GM12872 (cell line): ENCODE measurements at regions not wholly inside any gene's neighbourhood (a gene's known extent, or its start where the extent isn't known, plus 50 kb on each side); places are given as distances from the start of the nearest gene placed in this dataset.

Experiments
- TF ChIP-seq, protein P1 (sequence below): IDR thresholded peaks from 3 replicates; pipeline ENCODE4 v1.5.1; 2011; ENCODE audit warnings: low read depth, mild to moderate bottlenecking, low read length, moderate library complexity; ENCODE audit not compliant: insufficient read depth

DNA sequence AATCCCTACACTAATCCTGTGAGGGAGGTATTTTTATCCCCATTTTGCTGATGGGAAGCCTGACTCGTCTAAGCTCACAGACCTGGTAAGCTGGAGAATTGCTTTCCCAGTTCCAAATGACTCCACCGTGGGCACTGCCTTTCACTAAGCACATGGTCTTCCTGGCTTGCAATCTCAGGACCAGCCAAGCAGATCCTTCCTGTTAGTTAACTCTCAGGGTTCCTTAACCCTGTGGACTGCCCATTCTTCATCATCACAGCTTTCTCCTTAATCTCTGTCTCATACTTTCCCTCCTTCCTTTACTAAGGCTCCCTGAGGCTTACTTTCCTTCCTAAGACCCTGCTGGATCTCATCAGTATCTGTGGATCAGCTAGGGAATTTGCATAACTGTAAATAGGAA lies 122.2 kb upstream of the ZEB2 start:
- TF ChIP-seq, protein P1, sequence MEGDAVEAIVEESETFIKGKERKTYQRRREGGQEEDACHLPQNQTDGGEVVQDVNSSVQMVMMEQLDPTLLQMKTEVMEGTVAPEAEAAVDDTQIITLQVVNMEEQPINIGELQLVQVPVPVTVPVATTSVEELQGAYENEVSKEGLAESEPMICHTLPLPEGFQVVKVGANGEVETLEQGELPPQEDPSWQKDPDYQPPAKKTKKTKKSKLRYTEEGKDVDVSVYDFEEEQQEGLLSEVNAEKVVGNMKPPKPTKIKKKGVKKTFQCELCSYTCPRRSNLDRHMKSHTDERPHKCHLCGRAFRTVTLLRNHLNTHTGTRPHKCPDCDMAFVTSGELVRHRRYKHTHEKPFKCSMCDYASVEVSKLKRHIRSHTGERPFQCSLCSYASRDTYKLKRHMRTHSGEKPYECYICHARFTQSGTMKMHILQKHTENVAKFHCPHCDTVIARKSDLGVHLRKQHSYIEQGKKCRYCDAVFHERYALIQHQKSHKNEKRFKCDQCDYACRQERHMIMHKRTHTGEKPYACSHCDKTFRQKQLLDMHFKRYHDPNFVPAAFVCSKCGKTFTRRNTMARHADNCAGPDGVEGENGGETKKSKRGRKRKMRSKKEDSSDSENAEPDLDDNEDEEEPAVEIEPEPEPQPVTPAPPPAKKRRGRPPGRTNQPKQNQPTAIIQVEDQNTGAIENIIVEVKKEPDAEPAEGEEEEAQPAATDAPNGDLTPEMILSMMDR = no peak

DNA sequence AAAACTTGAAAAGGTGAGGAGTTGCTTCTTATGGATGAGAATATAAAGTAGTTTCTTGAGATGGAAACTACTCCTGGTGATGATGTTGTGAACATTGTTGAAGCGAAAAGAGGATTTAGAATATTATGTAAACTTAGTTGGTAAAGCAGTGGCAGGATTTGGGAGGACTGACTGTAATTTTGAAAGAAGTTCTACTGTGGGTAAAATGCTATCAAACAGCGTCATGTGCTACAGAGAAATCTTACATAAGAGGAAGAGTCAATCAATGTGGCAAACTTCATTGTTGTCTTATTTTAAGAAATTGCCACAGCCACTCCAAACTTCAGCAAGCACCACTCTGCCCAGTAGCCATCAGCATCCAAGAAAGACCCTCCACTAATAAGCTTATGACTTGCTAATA lies 112.9 kb upstream of the ZEB2 start:
- TF ChIP-seq, protein P1 = no peak

DNA sequence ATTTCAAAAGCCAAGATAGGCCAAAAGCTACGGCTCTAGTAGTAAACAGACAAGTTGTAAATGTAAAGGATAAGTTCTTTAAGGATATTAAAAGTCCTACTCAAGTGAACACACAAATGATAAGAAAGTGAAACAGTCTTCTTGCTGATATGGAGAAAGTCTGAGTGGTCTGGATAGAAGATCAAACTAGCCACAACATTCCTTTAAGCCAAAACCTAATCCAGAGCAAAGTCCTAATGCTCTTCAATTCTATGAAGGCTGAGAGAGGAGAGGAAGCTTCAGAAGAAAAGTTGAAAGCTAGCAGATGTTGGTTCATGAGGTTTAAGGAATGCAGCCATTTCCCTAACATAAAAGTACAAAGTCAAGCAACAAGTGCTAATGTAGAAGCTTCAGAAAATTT lies 111.7 kb upstream of the ZEB2 start:
- TF ChIP-seq, protein P1 = no peak

DNA sequence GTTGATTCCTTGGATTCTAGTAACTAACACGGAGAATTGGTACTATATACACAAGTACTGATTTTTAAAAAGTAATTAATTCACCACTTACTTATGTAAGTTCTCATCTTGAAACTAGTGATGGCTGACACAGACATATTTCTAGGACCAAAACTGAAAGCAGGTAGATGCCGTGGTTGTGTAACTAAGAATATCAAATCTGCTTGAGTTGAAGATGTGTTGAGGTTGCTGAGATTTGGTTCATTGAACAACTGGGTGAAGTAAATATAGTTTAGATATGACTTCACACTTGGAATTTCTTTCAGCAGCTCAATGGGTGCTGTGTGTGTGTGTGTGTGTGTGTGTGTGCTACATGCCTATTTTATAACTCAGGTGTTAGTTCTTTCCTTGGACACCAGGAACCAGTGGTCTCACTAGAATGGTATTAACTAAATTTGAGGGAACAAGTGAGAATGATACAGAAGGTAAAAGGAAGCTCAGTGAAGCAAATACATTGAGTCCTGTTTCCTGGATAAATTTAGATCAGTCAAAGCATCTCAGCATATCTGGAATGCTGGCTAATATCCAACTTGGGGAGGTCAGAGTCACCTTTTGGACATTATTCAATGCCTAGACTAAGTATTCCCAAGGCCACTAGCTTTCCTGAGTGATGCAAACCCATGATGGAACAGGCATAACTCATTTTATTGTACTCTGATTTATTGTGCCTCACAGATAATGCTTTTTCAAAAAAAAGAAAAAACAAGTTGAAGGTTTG lies 110.7 kb upstream of the ZEB2 start:
- TF ChIP-seq, protein P1 = no peak

DNA sequence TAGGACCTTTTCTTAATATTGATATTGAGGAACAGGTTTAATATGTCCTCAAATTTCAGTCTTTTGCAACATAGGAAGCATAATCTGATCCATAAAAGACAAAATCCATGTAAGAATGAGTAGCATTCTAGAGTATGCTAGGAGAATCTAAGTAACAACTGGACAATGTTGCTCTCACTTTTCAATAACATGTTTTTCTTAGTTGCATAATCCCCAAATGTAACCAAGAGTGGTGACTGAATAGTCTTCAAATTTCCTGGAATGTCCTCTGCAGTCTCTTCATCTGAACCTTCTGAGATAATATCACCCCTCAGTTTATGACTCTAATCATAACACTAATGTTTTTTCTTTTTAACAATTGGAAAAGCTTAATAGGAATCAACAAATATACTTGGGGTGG lies 110.0 kb upstream of the ZEB2 start:
- TF ChIP-seq, protein P1 = no peak

DNA sequence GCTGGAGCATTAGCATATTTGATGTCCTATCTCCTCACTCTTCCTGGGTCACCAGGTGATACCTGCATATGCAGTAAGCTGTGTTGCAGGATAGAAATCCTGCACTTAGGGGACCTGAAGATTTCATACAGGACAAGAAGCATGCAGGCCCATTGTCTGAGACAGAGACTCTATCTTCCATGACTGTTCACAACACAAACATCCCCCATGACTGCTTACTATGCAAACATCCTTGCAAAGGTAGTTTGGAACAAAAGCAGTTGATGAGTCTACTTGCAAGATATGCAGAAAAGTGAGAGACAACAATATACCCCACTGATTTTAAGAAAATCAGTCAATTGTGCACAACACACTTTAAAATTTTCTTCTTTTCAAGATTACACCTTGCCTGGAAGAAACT lies 108.6 kb upstream of the ZEB2 start:
- TF ChIP-seq, protein P1 = no peak

DNA sequence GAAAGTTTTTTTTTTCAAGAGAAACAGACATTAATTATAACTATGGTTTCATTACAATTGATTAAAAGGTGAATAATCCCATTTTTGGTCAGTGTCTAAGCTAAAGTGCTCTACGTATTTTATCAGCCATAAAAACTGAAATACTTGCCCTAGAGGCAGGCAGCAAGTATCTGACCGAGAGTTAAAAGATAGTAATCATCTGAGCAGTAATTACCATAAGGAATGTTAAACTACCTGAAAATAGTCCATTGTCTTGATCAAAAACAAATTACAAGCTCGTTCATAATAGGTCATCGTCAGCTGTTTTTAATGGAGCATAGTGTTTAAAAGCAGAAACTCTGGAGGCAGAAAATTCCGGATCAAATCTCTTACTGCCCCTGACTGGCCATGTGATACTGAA lies 105.7 kb upstream of the ZEB2 start:
- TF ChIP-seq, protein P1 = no peak

DNA sequence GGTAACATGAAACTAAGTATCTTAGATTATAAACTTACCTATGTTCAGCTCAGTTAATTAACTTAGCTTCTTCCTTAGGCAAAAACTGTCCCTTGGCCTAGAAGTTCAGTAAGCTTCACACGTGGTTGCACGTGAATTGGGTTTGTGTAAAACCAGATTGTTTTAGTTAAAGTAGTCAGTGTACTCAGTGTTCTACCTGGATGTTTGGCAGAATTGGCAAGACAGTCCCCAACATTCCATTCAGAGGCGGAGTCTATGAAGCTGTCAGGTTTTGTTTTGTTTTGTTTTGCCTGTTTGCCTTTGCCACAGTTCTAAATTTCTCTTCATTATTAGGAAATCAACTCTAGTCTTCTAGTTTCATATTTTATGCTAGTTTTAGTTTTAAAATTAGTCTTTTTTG lies 105.3 kb upstream of the ZEB2 start:
- TF ChIP-seq, protein P1 = no peak
